Jurkat, Clone E6-1 (cell line): ENCODE measurements at regions not wholly inside any gene's neighbourhood (a gene's known extent, or its start where the extent isn't known, plus 50 kb on each side); places are given as distances from the start of the nearest gene placed in this dataset.

Experiments used
- DNase-seq: peaks from one replicate; pipeline ENCODE4 v3.0.0-alpha.2; 2011; ENCODE audit warnings: low read depth, low spot score
- H3K4me3 ChIP-seq: 2 replicates; pipeline ENCODE4 v1.5.1; 2011; ENCODE audit warnings: mild to moderate bottlenecking, low read length, control low read depth, moderate library complexity

GRCh38 chr2:196247976-196248280 is 76.5 kb upstream of the STK17B start:
- no peak overlapping the region for H3K4me3 ChIP-seq
- DNase-seq = no peak

GRCh38 chr2:196248467-196249094 is 77.2 kb upstream of the STK17B start:
- DNase-seq = no peak
- no peak overlapping the region for H3K4me3 ChIP-seq

- no peak for DNase-seq
- H3K4me3 ChIP-seq = no peak overlapping the region
Measured at GRCh38 chr2:196249171-196249570, 77.8 kb upstream of the STK17B start.

- DNase-seq = no peak
- no peak overlapping the region for H3K4me3 ChIP-seq
Measured at GRCh38 chr2:196249860-196250259, 78.5 kb upstream of the STK17B start.

- no peak for DNase-seq
- no peak overlapping the region for H3K4me3 ChIP-seq
Measured at GRCh38 chr2:196251132-196251531, 79.8 kb upstream of the STK17B start.

GRCh38 chr2:196252408-196253115 is 81.2 kb upstream of the STK17B start:
- H3K4me3 ChIP-seq = no peak overlapping the region
- no peak for DNase-seq

- H3K4me3 ChIP-seq = no peak overlapping the region
- no peak for DNase-seq
Measured at GRCh38 chr2:196253116-196253480, 81.7 kb upstream of the STK17B start.

GRCh38 chr2:196256585-196256984 is 85.2 kb upstream of the STK17B start:
- no peak for DNase-seq
- H3K4me3 ChIP-seq = no peak overlapping the region

- no peak overlapping the region for H3K4me3 ChIP-seq
- DNase-seq = no peak
Measured at GRCh38 chr2:196257086-196257485, 85.7 kb upstream of the STK17B start.

- DNase-seq = no peak
- H3K4me3 ChIP-seq = no peak overlapping the region
Measured at GRCh38 chr2:196258407-196258806, 87.0 kb upstream of the STK17B start.

GRCh38 chr2:196259507-196260481 is 88.4 kb upstream of the STK17B start:
- peak overlapping the region; percentile 1 for H3K4me3 ChIP-seq
- DNase-seq = peak; percentile 73

GRCh38 chr2:196260546-196260945 is 89.2 kb upstream of the STK17B start:
- DNase-seq = no peak
- no peak overlapping the region; the same call in 1 of the 2 replicates for H3K4me3 ChIP-seq

GRCh38 chr2:196262606-196263005 is 91.2 kb upstream of the STK17B start:
- no peak for DNase-seq
- H3K4me3 ChIP-seq = peak overlapping the region; percentile 1

- H3K4me3 ChIP-seq = peak overlapping the region; percentile 25
- DNase-seq = peak; percentile 97
Measured at GRCh38 chr2:196263181-196263747, 91.9 kb upstream of the STK17B start.

GRCh38 chr2:196266351-196266750 is 95.0 kb upstream of the STK17B start:
- no peak for DNase-seq
- H3K4me3 ChIP-seq = no peak overlapping the region

- no peak for DNase-seq
- no peak overlapping the region for H3K4me3 ChIP-seq
Measured at GRCh38 chr2:196266855-196267254, 95.5 kb upstream of the STK17B start.

- no peak overlapping the region for H3K4me3 ChIP-seq
- no peak for DNase-seq
Measured at GRCh38 chr2:196268025-196268424, 96.6 kb upstream of the STK17B start.

GRCh38 chr2:196268538-196269338 is 97.4 kb upstream of the STK17B start:
- no peak overlapping the region for H3K4me3 ChIP-seq
- peak; percentile 38 for DNase-seq

- H3K4me3 ChIP-seq = no peak overlapping the region
- DNase-seq = no peak
Measured at GRCh38 chr2:196271795-196272194, 100.4 kb upstream of the STK17B start.
